Lung (tissue), 11 donors: ENCODE measurements at regions not wholly inside any gene's neighbourhood (a gene's known extent, or its start where the extent isn't known, plus 50 kb on each side); places are given as distances from the start of the nearest gene placed in this dataset.

ENCODE experiments used
- ATAC-seq: fragments of 200-7000 bp; cut with Tn5 transposase; one replicate; pipeline ENCODE4 v1.9.1; 2020; ENCODE audit warnings: moderate number of reproducible peaks; ENCODE audit not compliant: insufficient read depth, low FRiP score
- DNase-seq, 3 donors: peaks; one replicate each; pipeline ENCODE4 v3.0.0-alpha.2; 2013 to 2017
- H3K27ac ChIP-seq, 2 donors: one replicate each; pipeline ENCODE4 v1.5.1; 2013; ENCODE audit warnings: mild to moderate bottlenecking in 2 of 2, moderate library complexity in 2 of 2, control low read depth in 1 of 2, inconsistent platforms in 1 of 2, low read depth in 1 of 2, low read length in 1 of 2
- H3K27me3 ChIP-seq, 3 donors: one replicate each; pipeline ENCODE4 v1.5.1; 2013; ENCODE audit warnings: low read length in 2 of 3; ENCODE audit not compliant: control insufficient read depth in 3 of 3, insufficient read depth in 3 of 3
- H3K36me3 ChIP-seq, 4 donors: one replicate each; pipeline ENCODE4 v1.5.1; 2013; ENCODE audit warnings: low read length in 4 of 4, mild to moderate bottlenecking in 1 of 4, moderate library complexity in 1 of 4; ENCODE audit not compliant: control insufficient read depth in 4 of 4, insufficient read depth in 4 of 4
- H3K4me1 ChIP-seq, 5 donors: one replicate each; pipeline ENCODE4 v1.5.1; 2013; ENCODE audit warnings: low read length in 5 of 5, mild to moderate bottlenecking in 2 of 5, moderate library complexity in 1 of 5; ENCODE audit not compliant: control insufficient read depth in 5 of 5, insufficient read depth in 5 of 5
- H3K4me3 ChIP-seq: one replicate; pipeline ENCODE4 v1.5.1; 2013; ENCODE audit warnings: mild to moderate bottlenecking, control low read depth, moderate library complexity
- H3K9ac ChIP-seq, 2 donors: one replicate each; pipeline ENCODE4 v1.5.1; 2013; ENCODE audit warnings: low read length in 2 of 2, control low read depth in 1 of 2; ENCODE audit not compliant: insufficient read depth in 1 of 2
- H3K9me3 ChIP-seq, 4 donors: one replicate each; pipeline ENCODE4 v1.5.1; 2013; ENCODE audit warnings: low read length in 3 of 4, mild to moderate bottlenecking in 1 of 4, moderate library complexity in 1 of 4; ENCODE audit not compliant: control insufficient read depth in 4 of 4, insufficient read depth in 3 of 4
- CTCF ChIP-seq: IDR thresholded peaks from 2 replicates; pipeline ENCODE4 v1.5.1; 2012; ENCODE audit warnings: mild to moderate bottlenecking; ENCODE audit errors: control extremely low read depth, extremely low read depth
- WGBS, 2 donors: extraction: QIAGEN DNeasy Blood & Tissue Kit; methylation state at CpG; one replicate each; pipeline ENCODE4 v1.1.7; 2013; 5-methylcytosine and 5-hydroxymethylcytosine counted together
- donor health status: control.
- donor health status: control.
- donor health status: Bipolar disorder and iron deficiency.
- donor health status: healthy.
- donor health status: DM: yes; HTN: yes; CAD: no.

- Histone ChIP-seq H3K27ac (no peak overlapping the region), H3K9me3 (no peaks in the 10 kb centered on the region), H3K4me3 (no peak overlapping the region), H3K27me3 (no peaks in the 10 kb centered on the region), H3K9ac (no peak overlapping the region), H3K36me3 (no peaks in the 10 kb centered on the region), H3K4me1 (no peaks in the 10 kb centered on the region)
- ATAC-seq (no peak), DNase-seq (no peak)
- WGBS, 2 donors, result 74 to 79% methylated on average over 5 of the region's 5 CpGs
- TF ChIP-seq CTCF, result no peak
Measured at GRCh38 chr7:121479466-121479865, 83.4 kb upstream of the FAM3C start.

GRCh38 chr7:121475806-121476205 lies 79.7 kb upstream of the FAM3C start:
- no peak overlapping the region for H3K9ac ChIP-seq
- no peaks in the 10 kb centered on the region for H3K9me3 ChIP-seq
- H3K36me3 ChIP-seq, result no peaks in the 10 kb centered on the region
- no peak overlapping the region for H3K27ac ChIP-seq
- no peaks in the 10 kb centered on the region for H3K27me3 ChIP-seq
- H3K4me1 ChIP-seq, result no peaks in the 10 kb centered on the region
- DNase-seq, result peak in 2 of 3 donors; percentile 8 to 31
- WGBS, 2 donors, result 69 to 83% methylated on average over 2 of the region's 2 CpGs
- no peak overlapping the region for H3K4me3 ChIP-seq
- ATAC-seq, result no peak
- no peak for TF ChIP-seq CTCF

- TF ChIP-seq CTCF, result no peak
Measured at GRCh38 chr7:121474301-121474673, 78.2 kb upstream of the FAM3C start.

GRCh38 chr7:121473645-121474300 lies 77.7 kb upstream of the FAM3C start:
- no peak overlapping the region for H3K27ac ChIP-seq
- no peaks in the 10 kb centered on the region for H3K4me1 ChIP-seq
- no peaks in the 10 kb centered on the region for H3K27me3 ChIP-seq
- ATAC-seq (no peak), DNase-seq (no peak)
- 69 to 82% methylated on average over 3 of the region's 3 CpGs for WGBS, 2 donors
- no peaks in the 10 kb centered on the region for H3K36me3 ChIP-seq
- H3K4me3 ChIP-seq, result no peak overlapping the region
- TF ChIP-seq CTCF, result no peak
- no peak overlapping the region for H3K9ac ChIP-seq
- no peaks in the 10 kb centered on the region for H3K9me3 ChIP-seq

More at GRCh38 chr7:121474301-121474673, 78.2 kb upstream of the FAM3C start:
- H3K4me1 ChIP-seq, result no peaks in the 10 kb centered on the region
- DNase-seq (no peak), ATAC-seq (no peak)
- 85 to 90% methylated on average over 1 of the region's 1 CpG for WGBS, 2 donors
- no peaks in the 10 kb centered on the region for H3K9me3 ChIP-seq
- H3K36me3 ChIP-seq, result no peaks in the 10 kb centered on the region
- H3K27ac ChIP-seq, result no peak overlapping the region
- no peak overlapping the region for H3K9ac ChIP-seq
- H3K27me3 ChIP-seq, result no peaks in the 10 kb centered on the region
- H3K4me3 ChIP-seq, result no peak overlapping the region
